H1 (cell line): ENCODE measurements at regions not wholly inside any gene's neighbourhood (a gene's known extent, or its start where the extent isn't known, plus 50 kb on each side); places are given as distances from the start of the nearest gene placed in this dataset.

Experiments used
- CTCF ChIA-PET: fragments of 300-600 bp; sonication (Branson Sonifier 250); formaldehyde crosslinking; loops from one replicate; lab custom pipeline; 2021; ENCODE audit not compliant: partially characterized antibody; lab: Charles Lee
- POLR2A ChIA-PET: fragments of 300-600 bp; sonication (Branson Sonifier 250); formaldehyde crosslinking; loops from one replicate; lab custom pipeline; 2021; ENCODE audit warnings: inconsistent platforms; ENCODE audit not compliant: partially characterized antibody; lab: Charles Lee
- DNase-seq, 2 experiments: peaks; one replicate each; pipeline versions ENCODE4 v3.0.0 to v3.0.0-alpha.2; 2010 to 2022; ENCODE audit warnings: low spot score in 2 of 2, low read depth in 1 of 2, mixed read lengths in 1 of 2
- FAIRE-seq: peaks from 2 replicates; lab custom pipeline; 2011; peaks lifted over from hg19 to GRCh38; lab: Jason Lieb, UNC
- H2AFZ ChIP-seq: 2 replicates; pipeline ENCODE4 v1.8.1; 2012; ENCODE audit warnings: low read length, inconsistent platforms
- H2AK5ac ChIP-seq: 2 replicates; pipeline ENCODE4 v1.6.1; 2013; ENCODE audit warnings: low read depth, low read length
- H2BK120ac ChIP-seq: replicated peaks from 2 replicates; pipeline ENCODE3; 2013; ENCODE audit warnings: low read depth, low read length, inconsistent platforms
- H2BK12ac ChIP-seq: 2 replicates; pipeline ENCODE4 v1.6.1; 2013; ENCODE audit warnings: low read depth, low read length
- H2BK15ac ChIP-seq: 2 replicates; pipeline ENCODE4 v1.6.1; 2013; ENCODE audit warnings: low read length
- H2BK20ac ChIP-seq: 2 replicates; pipeline ENCODE4 v1.6.1; 2013; ENCODE audit warnings: low read length
- H2BK5ac ChIP-seq: 2 replicates; pipeline ENCODE4 v1.6.1; 2013; ENCODE audit warnings: low read depth, low read length
- H3K14ac ChIP-seq: 2 replicates; pipeline ENCODE4 v1.6.1; 2013; ENCODE audit warnings: inconsistent platforms; ENCODE audit not compliant: insufficient read length
- H3K18ac ChIP-seq: 2 replicates; pipeline ENCODE4 v1.6.1; 2013; ENCODE audit warnings: low read length; ENCODE audit errors: extremely low read depth
- H3K23ac ChIP-seq: 2 replicates; pipeline ENCODE4 v1.6.1; 2013; ENCODE audit warnings: inconsistent platforms; ENCODE audit not compliant: insufficient read length
- H3K23me2 ChIP-seq: 2 replicates; pipeline ENCODE4 v1.6.1; 2013; ENCODE audit warnings: low read depth, low read length
- H3K27ac ChIP-seq: 2 replicates; pipeline ENCODE4 v1.6.1; 2011; ENCODE audit warnings: low read depth, low read length, inconsistent platforms
- H3K27me3 ChIP-seq, 4 experiments: replicated peaks in 1 of 4; 1 replicate in 1 of 4; 2 replicates in 3 of 4; pipeline versions ENCODE4 v1.6.1 to v1.8.1; 2011 to 2013; ENCODE audit warnings: low read length in 3 of 4, mild to moderate bottlenecking in 3 of 4, inconsistent platforms in 2 of 4, mixed read lengths in 2 of 4, moderate library complexity in 1 of 4; ENCODE audit not compliant: control insufficient read depth in 3 of 4, insufficient read depth in 3 of 4; ENCODE audit errors: extremely low read depth in 1 of 4
- H3K36me3 ChIP-seq, 4 experiments: 2 replicates each; pipeline versions ENCODE4 v1.6.1 to v1.8.1; 2011 to 2013; ENCODE audit warnings: mild to moderate bottlenecking in 4 of 4, low read length in 3 of 4, moderate library complexity in 2 of 4, control low read depth in 1 of 4, inconsistent platforms in 1 of 4; ENCODE audit not compliant: insufficient read depth in 4 of 4, control insufficient read depth in 2 of 4
- H3K4ac ChIP-seq: replicated peaks from 2 replicates; pipeline ENCODE3; 2013; ENCODE audit warnings: low read length, low read depth, mixed read lengths, inconsistent platforms; ENCODE audit not compliant: insufficient read length
- H3K4me1 ChIP-seq, 4 experiments: replicated peaks in 1 of 4; 1 replicate in 1 of 4; 2 replicates in 3 of 4; pipeline versions ENCODE4 v1.6.1 to v1.8.1; 2011 to 2013; ENCODE audit warnings: low read length in 3 of 4, inconsistent platforms in 2 of 4, mixed read lengths in 1 of 4; ENCODE audit not compliant: insufficient read depth in 4 of 4, control insufficient read depth in 3 of 4
- H3K4me2 ChIP-seq, 2 experiments: 2 replicates each; pipeline versions ENCODE4 v1.6.1 to v1.8.1; 2011 to 2013; ENCODE audit warnings: low read depth in 2 of 2, low read length in 2 of 2, control low read depth in 1 of 2, inconsistent platforms in 1 of 2, mild to moderate bottlenecking in 1 of 2; ENCODE audit not compliant: insufficient read depth in 1 of 2
- H3K4me3 ChIP-seq, 4 experiments: fragments of 200-600, 300-600 bp in 1 of 4; sonication (generic), shearing (Covaris generic), sonication (Bioruptor Twin) in 1 of 4; 2 replicates each; pipeline versions ENCODE4 v1.5.1 to v1.8.1; 2011 to 2016; ENCODE audit warnings: low read length in 4 of 4, low read depth in 3 of 4, control low read depth in 2 of 4, inconsistent platforms in 2 of 4, mild to moderate bottlenecking in 2 of 4, mixed read lengths in 1 of 4, moderate library complexity in 1 of 4; ENCODE audit not compliant: insufficient read depth in 2 of 4; ENCODE audit errors: extremely low read depth in 1 of 4
- H3K56ac ChIP-seq: replicated peaks from 2 replicates; pipeline ENCODE3; 2013; ENCODE audit warnings: low read depth, mild to moderate bottlenecking, mixed read lengths, low read length, inconsistent platforms; ENCODE audit not compliant: insufficient read length
- H3K79me1 ChIP-seq: 2 replicates; pipeline ENCODE4 v1.6.1; 2013; ENCODE audit warnings: low read depth, low read length, control low read depth
- H3K79me2 ChIP-seq, 2 experiments: 2 replicates each; pipeline versions ENCODE4 v1.6.1 to v1.8.1; 2012 to 2013; ENCODE audit warnings: low read length in 2 of 2, mild to moderate bottlenecking in 2 of 2, inconsistent platforms in 1 of 2; ENCODE audit not compliant: insufficient read depth in 2 of 2, control insufficient read depth in 1 of 2
- H3K9ac ChIP-seq, 4 experiments: replicated peaks in 1 of 4; 1 replicate in 1 of 4; 2 replicates in 3 of 4; pipeline versions ENCODE4 v1.6.1 to v1.8.1; 2011 to 2013; ENCODE audit warnings: low read depth in 3 of 4, low read length in 3 of 4, control low read depth in 2 of 4, mild to moderate bottlenecking in 2 of 4, moderate library complexity in 2 of 4, inconsistent platforms in 1 of 4; ENCODE audit errors: extremely low read depth in 1 of 4
- H3K9me3 ChIP-seq, 2 experiments: 2 replicates each; pipeline versions ENCODE4 v1.6.1 to v1.8.1; 2012 to 2013; ENCODE audit warnings: mild to moderate bottlenecking in 2 of 2, moderate library complexity in 2 of 2, control low read depth in 1 of 2, inconsistent platforms in 1 of 2, low read depth in 1 of 2, low read length in 1 of 2, mixed read lengths in 1 of 2; ENCODE audit not compliant: insufficient read depth in 2 of 2
- H4K20me1 ChIP-seq, 2 experiments: replicated peaks in 1 of 2; 2 replicates each; pipeline versions ENCODE3 to v1.8.1; 2011 to 2013; ENCODE audit warnings: inconsistent platforms in 2 of 2, low read length in 2 of 2, mild to moderate bottlenecking in 1 of 2; ENCODE audit not compliant: insufficient read depth in 2 of 2, control insufficient read depth in 1 of 2
- H4K5ac ChIP-seq: 2 replicates; pipeline ENCODE4 v1.6.1; 2013; ENCODE audit warnings: low read length, low read depth, mixed read lengths, inconsistent platforms; ENCODE audit not compliant: insufficient read length
- H4K8ac ChIP-seq: 2 replicates; pipeline ENCODE4 v1.8.0; 2013; ENCODE audit warnings: mild to moderate bottlenecking, moderate library complexity, low read length, inconsistent platforms; ENCODE audit not compliant: insufficient read depth; ENCODE audit errors: extremely low read depth
- H4K91ac ChIP-seq: replicated peaks from 2 replicates; pipeline ENCODE3; 2013; ENCODE audit warnings: low read length, mixed read lengths, inconsistent platforms; ENCODE audit not compliant: insufficient read length
- FOSL1 ChIP-seq: IDR thresholded peaks from 2 replicates; pipeline ENCODE4 v1.6.1; 2011; ENCODE audit warnings: mild to moderate bottlenecking, low read depth, low read length, moderate library complexity; ENCODE audit not compliant: insufficient read depth
- SP2 ChIP-seq: IDR thresholded peaks from 2 replicates; pipeline ENCODE4 v1.6.1; 2012; ENCODE audit warnings: mild to moderate bottlenecking, low read length, inconsistent platforms
- TAF1 ChIP-seq: IDR thresholded peaks from 2 replicates; pipeline ENCODE4 v1.6.1; 2011; ENCODE audit warnings: mild to moderate bottlenecking, low read depth, low read length
- WGBS, 2 experiments: shearing (Covaris generic) in 1 of 2; methylation state at CpG; one replicate each; pipeline versions ENCODE4 v1.1.6 to v1.1.7; 2013 to 2015; ENCODE audit warnings: low lambda C conversion rate in 2 of 2, mixed read lengths in 2 of 2, inconsistent platforms in 1 of 2, low coverage in 1 of 2, missing lambda C conversion rate in 1 of 2; ENCODE audit not compliant: insufficient replicate concordance in 2 of 2, insufficient coverage in 1 of 2, insufficient read length in 1 of 2; ENCODE audit errors: extremely low coverage in 1 of 2, missing lambda C conversion rate in 1 of 2; 5-methylcytosine and 5-hydroxymethylcytosine counted together
- TF ChIP-seq, protein P1 (sequence below): IDR thresholded peaks from 2 replicates; pipeline ENCODE4 v1.6.1; 2012; ENCODE audit warnings: low read length, inconsistent platforms

DNA sequence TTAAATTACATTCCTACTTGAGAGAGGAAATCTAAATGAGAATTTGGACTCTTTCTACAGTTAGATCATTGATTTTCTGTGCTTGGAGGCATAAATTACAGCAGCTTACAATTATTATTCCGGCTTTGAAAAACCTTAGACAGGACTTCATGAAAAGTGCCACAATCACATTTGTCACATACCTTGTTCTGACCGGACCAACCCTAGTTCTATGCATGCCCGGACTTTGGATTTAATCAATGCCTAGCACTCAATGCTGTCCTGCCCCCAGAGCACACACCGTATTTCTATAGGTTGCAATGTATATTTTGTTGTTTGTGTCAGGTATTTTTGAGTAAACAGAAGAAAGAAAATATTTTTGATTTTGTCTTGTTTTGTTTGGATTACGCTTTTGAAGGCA, 424.7 kb upstream of the PDZRN3 start:
- Histone ChIP-seq H3K4ac (no peak overlapping the region), H4K20me1 (no peaks in the 10 kb centered on the region), H3K79me2 (no peaks in the 10 kb centered on the region), H3K56ac (no peak overlapping the region), H3K79me1 (no peaks in the 10 kb centered on the region), H2BK120ac (no peak overlapping the region), H2AFZ (no peak overlapping the region), H2BK12ac (no peak overlapping the region), H3K27ac (no peak overlapping the region), H3K18ac (no peak overlapping the region), H3K9ac (no peak overlapping the region), H4K91ac (no peak overlapping the region), H3K14ac (no peak overlapping the region), H4K8ac (no peak overlapping the region), H3K4me3 (no peak overlapping the region), H4K5ac (no peak overlapping the region), H3K9me3 (no peaks in the 10 kb centered on the region), H3K4me2 (no peak overlapping the region), H3K27me3 (no peaks in the 10 kb centered on the region), H3K23me2 (no peaks in the 10 kb centered on the region), H3K36me3 (no peaks in the 10 kb centered on the region), H2AK5ac (no peak overlapping the region), H3K4me1 (0 out of 7 replicates have a peak, but pooled peaks cover 0 to 1% (median 0%) of the 10 kb centered on the region in 4 experiments), H3K23ac (no peak overlapping the region), H2BK20ac (no peak overlapping the region), H2BK5ac (no peak overlapping the region), H2BK15ac (no peak overlapping the region)
- 90% methylated on average over 5 of the region's 5 CpGs; no CpG with 5 or more reads in 1 of the 2 experiments for WGBS, 2 experiments
- DNase-seq (no peak), FAIRE-seq (no peak)
- TF ChIP-seq, protein P1, sequence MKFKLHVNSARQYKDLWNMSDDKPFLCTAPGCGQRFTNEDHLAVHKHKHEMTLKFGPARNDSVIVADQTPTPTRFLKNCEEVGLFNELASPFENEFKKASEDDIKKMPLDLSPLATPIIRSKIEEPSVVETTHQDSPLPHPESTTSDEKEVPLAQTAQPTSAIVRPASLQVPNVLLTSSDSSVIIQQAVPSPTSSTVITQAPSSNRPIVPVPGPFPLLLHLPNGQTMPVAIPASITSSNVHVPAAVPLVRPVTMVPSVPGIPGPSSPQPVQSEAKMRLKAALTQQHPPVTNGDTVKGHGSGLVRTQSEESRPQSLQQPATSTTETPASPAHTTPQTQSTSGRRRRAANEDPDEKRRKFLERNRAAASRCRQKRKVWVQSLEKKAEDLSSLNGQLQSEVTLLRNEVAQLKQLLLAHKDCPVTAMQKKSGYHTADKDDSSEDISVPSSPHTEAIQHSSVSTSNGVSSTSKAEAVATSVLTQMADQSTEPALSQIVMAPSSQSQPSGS, result no peak
- TF ChIP-seq TAF1 (no peak), FOSL1 (no peak), SP2 (no peak)
- CTCF ChIA-PET, result no interaction called here
- POLR2A ChIA-PET, result no interaction called here
